A172 (cell line): ENCODE measurements at regions not wholly inside any gene's neighbourhood (a gene's known extent, or its start where the extent isn't known, plus 50 kb on each side); places are given as distances from the start of the nearest gene placed in this dataset.

Experiments
- DNase-seq: peaks from one replicate; pipeline ENCODE4 v3.0.0-alpha.2; 2015; ENCODE audit warnings: low spot score

DNA sequence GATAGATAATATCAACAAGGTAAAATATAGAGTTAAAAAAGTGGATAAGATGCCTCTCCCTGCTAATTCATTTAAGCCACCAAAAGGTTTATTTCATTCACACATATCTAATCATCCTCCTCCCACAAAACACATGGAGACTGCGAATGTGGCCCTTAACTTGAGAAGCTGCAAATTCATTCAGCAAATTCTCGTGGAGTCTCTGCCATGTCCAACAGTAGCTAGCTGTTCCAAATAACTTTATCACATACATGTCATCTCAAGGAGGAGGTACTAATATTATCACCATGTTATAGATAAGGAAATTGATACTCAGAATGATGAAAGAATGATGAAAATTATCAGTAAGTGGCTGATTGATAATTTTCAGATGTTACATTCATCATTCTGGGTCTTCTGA, 950.2 kb downstream of the CDH11 start:
- no peak for DNase-seq

DNA sequence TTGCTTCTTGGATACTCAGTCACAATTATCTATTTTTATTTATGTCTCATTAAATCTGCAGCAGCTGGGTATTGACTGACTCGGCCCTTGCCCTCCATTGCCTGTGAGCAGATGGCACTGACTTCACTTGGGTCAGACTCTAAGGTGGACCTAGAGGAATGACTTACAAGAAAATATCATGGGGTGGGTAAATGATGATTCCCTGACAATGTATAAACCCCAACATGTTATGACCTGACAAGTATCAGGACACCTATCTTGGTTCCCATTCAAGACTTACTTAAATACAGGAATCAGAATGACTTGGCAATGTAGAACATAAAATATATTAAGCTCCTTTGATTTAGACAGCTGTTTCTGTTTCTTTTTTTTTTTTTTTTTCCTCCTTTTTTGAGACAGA, 953.5 kb downstream of the CDH11 start:
- DNase-seq, result no peak

DNA sequence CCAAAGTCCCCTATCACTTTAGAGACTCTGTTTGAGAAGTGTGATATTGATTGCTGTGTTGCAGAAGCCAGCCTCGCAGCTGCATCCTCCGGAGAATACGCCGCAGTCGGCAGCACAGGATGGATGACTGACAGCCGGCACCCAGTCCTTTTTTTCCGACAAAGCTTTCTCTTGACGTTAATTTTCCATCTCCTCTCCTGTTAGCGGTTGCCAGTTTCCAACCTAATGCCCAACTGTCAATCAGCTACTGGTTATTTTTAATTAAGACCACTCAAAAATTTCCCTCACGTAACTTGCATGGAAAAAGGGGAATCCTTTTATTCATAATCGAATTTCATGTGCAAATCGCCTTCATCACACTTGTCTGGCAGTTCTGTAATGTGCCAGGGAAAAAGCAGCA, 953.9 kb downstream of the CDH11 start:
- no peak for DNase-seq

DNA sequence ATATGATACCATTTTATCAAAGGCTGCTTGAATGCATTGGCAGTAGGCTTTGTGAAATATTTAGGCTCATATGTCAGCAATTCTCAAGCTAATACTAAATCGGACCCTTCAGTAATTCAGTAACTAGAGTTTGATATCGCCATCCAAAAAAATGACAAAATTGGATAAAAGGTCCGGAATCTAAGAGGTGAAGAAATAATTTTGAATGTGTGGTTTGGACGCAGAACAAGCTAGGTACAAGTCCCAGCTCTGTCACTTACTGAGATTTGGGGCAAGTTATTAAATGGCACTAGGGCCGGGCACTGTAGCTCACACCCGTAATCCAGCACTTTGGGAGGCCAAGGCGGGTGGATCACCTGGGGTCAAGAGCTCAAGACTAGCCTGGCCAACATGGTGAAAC, 956.5 kb downstream of the CDH11 start:
- no peak for DNase-seq

DNA sequence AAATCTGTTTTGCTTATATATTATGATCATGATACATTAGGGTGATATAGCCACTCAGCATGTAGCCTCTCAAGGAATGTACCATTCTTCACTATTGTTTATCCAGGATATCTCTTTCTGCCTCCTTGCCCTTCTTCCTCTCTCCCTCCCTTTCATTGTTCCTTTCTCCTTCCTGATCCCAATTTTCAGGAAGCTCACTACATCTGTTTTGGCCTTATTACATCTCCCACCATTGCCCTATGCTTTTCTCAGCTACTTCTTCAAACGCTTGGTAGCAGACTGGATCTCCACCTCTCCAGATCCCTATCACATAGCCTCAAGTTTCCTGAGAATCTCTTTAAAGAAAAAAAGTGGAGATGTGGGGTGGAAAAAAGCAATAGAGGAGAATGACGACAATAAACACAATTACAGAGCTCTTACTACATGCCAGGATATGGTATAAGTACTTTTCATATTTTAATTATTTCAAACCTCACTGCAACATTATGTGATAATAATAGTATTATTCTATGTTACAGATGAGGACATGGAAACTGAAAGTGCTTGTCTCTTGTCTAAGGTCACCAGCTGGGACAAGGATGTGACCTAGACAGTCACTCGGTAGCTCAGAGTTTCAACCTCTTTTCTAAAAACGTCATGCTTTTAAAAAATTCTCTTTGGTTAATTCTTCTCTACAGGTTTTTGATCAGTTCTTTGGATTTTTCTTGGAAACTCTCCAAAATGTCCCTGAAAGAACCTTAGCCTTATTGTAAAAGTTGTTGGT, 959.1 kb downstream of the CDH11 start:
- no peak for DNase-seq

DNA sequence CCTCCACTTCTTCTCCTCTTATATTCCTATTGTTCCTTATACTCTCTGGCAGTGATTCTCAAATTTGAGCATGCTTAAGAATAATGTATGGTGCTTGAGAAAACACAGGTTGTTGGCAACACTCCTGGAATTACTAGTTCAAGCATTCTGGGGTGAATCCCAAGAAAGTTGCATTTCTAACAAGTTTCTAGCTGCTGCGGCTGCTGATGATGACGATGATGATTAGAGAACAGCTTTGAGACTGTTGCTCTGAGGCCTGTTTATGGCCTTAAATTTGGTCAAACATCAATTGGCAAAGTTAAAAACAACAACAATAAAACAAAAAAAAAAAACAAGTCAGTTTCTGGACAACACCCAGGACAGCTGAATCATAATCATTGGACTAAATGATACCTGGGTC, 961.9 kb downstream of the CDH11 start:
- DNase-seq, result no peak

DNA sequence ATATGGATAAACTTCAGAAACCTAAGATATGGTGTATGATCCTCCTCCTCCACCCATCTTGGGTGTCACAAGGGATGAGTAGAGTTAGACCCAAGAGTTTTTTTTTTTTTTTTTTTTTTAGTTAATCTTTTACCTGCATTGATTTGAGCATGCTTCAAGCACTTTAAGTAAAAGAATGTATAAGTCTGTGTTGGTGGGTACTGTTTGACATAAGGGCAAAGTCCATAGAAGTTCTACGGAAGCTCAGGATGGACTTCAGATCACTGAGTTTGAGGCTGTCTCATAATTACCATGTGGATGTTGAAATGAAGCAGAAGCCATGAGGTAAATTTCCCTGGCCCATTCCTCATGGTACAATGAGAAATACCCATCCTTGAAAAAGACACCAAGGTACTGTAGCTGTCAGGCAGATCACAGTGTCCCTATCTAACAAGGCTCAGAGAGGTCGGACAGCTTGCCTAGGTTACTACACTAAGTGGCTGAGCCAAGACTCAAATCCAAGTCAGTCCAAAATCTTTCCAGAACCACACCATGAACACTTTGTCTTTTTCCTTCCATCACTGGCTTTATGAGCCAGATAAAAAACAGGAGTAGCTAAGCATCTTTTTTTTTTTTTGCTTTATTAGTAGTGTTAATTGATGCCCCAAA, 962.8 kb downstream of the CDH11 start:
- DNase-seq, result no peak

DNA sequence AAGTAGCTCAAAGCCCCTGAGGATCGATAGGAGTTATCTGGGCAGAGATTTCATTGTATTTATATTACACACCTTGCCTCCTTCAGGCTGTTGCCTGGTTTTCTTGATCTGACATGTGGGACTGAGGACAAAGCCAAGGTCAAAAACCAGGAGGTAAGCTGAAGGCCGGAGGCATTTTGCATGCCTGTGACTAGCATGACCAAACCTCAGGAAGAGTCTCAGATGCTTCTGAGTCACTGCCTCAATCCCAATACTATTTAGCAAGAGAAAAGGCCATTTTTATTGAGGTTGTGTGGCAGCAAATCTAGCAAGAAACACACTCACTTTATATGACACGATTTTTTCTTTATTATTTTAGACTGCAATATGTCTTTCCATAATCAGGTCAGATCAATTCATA, 968.1 kb downstream of the CDH11 start:
- DNase-seq, result no peak

DNA sequence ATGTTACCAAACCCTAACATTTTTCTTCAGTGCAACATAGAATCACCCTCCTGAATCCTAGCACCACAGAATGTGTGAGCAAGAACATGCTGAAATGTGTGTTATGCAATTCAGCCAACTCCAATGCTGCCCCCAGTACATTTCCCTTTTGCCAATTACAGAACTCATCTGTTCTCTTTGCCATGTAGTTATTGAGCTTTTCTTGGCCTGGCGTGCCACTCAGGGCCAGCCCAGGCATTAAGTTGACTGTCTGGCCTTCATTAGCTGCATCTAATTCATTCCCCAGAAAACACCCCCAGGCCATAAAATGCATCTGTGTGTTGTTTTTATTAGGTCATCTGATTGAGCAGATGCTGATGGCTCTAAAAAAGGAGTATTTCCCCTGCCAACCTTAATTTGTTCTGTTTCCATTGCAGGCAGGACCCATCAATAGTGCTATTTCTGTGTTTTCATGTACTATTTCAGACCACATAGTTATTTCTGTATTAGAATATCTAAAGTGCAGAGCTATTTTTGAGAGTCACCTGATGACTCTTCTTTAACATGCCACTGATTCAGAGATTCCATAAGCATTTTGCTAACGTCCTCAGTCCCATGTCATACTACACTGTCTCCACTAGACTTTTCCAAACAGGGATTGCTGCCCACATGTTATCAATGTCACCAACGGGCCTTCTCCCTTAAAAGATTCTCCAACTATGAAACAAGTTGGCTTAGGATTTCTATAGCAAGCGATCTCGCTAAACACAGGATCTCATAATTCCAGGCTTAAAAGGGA, 969.7 kb downstream of the CDH11 start:
- no peak for DNase-seq

DNA sequence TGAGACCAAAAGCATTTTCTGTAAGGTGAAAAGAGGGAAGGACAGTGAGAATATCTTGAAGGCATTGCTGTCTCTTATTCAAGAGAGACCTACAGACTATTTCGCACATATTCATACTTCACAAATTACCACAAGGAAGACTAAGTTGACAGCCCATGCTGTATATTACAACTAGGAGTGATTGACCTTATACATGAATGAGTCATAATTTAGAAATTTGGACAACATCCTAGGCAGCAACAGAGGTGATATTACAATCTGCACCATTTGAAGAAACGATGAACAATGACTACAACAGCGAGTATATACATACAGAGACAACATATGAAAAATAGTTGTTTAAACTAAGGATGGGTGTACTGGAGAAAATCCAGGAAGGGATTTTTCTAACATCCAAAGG, 971.7 kb downstream of the CDH11 start:
- DNase-seq, result no peak

DNA sequence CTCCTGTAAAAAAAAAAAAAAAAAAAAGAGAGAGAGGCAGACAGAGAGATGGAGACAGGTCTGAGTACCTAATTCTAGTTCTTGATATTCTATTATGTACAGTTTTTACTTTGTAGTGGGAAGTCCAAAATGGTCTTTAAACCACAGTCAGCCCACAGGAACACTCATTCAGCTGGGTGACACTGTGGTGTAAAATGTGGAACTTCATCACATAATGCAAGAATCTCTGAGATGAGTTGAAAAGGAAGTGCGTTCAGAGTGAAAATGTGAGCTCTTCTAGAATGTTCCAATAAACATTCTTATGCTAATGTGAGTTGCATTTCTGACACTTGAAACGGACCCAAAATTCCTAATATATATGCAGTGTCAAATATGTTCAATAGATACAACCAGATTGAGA, 972.1 kb downstream of the CDH11 start:
- no peak for DNase-seq

DNA sequence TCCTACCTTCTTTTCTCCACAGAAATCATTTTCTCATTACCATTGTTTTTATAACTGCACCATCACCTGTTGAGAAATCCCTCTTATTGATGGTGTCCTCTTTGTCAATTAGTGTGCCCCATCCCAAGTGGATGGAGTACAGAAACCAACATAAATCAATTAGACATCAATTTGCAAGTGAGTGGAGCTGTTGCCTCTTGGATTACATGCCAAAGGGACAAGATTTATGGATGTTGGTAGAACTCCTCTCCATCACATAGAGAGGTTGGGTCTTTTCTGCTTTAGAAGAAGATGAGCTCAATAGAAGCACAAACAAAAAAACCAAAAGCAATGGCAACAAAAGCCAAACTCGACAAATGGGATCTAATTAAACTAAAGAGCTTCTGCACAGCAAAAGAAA, 973.5 kb downstream of the CDH11 start:
- no peak for DNase-seq

DNA sequence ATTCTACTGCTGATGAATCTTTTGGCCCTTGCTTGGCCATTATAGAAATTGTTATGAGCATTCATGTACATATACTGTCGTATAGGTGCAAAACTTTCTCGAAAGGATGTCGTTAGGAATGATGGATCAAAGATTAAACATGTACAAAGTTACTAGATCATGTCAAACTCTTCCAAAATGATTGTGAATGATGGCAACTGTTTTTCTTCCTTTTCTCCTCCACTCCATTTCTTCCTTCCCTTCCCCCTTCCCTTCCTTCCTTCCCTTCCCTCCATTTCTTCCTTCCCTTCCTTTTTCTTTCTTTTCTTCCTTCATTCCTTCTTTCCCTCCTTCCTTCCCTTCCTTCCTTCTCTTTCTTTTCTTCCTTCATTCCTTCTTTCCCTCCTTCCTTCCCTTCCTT, 973.9 kb downstream of the CDH11 start:
- no peak for DNase-seq

DNA sequence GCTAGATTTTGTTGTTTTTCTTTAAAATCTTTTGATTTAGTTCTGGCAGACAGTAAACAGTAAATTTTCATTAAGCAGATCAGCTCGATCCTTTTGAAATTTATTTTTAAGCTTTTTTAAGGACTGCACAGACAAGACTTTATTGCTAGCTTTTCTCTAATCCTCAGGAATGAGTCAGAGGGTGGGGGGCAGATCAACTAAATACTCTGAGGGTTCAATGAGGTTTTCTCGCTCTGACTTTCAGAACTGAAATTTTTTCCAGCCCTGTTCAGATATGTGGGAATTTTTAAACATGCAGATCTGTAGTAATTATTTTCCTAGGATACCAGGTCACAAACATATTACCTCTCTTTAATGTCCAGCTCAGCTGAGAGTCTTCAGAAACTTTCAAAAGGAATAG, 977.2 kb downstream of the CDH11 start:
- DNase-seq, result no peak

DNA sequence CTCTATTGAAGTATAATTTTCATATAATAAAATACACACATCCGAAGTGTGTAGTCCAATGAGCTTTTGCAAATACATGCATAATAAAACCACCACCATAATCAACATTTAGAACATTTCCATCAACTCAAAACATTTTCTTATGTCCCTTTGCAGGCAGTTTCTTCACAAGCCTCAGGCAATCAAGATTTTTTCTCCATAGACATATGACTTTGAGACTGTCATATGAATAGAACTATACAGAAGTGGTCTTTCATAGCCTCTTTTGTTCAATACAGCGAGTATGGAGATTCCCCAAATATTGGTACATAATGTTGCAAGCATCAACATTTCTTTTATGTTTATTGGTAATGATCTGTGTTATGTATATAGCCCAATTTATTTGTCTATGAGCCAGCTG, 983.2 kb downstream of the CDH11 start:
- DNase-seq, result no peak

DNA sequence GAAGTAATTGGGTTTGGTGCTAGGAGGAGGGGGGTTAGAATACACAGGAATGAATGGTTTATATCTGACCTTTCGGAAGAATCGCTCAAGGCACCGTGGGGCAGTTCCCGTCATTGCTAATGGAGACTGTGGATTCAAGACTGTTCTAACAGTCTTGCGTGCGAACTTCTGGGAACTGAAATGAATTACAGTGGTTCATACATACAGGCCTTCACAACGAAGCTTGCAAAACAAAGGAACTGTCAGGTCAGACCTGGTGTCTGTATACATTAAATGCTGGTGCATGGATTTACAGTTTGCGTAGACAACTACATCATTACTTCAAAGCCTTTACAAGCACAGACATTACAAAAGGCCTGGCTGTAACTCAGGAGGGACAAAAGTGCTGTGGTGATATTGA, 983.9 kb downstream of the CDH11 start:
- DNase-seq, result no peak

DNA sequence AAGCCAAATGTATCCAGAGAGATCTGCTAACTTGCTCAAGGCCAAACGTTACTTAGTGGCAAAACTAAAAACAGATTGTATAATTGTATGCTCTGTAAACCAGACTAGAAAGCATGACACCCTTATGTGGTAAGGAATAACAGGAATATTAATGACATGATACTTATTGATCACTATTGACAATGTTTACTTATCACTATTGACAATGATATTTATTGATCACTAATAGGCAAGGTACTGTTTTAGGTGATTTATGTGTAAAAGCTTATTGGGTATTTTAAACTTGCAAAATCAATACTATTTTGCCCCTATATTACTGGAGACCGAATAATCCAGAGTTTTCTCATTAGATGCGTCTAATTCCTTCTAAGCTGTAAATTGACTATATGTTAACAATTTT, 985.1 kb downstream of the CDH11 start:
- no peak for DNase-seq

DNA sequence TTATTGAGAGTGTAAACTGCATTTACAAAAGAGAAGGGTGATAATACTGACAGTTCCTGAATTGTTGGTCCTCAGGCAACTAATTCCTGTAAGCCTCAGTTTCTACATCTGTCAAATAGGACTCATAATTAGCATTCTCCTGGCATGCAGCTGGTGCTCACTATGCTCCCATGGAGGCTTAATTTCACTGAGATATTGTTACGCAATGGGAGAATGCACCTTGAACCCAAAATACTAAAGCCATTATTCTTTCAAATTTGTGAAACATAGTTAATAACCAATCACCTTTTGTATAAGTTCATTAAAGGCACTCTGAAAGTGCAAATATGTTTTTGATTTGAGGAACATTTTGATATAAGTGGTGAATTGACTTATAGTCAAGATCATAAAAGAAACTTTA, 985.5 kb downstream of the CDH11 start:
- DNase-seq, result no peak

DNA sequence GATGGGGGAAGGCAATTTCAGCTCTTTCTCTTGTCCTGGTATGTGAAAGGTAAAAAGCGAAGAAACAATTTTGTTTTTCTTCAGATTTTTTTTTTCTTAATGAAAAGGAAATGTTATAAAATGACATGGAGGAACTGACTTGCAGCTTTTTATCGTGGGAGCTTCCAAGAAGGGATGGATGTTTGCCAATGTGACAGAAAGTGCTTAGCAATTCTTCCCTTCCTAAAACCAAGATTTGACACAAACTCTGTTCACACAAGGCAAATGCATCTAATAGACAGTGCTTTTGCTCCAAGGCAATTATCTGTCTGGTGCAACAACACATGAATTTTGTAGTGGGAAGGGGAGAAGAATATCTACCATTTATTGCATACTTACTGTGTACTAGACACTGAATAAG, 988.5 kb downstream of the CDH11 start:
- DNase-seq, result no peak

DNA sequence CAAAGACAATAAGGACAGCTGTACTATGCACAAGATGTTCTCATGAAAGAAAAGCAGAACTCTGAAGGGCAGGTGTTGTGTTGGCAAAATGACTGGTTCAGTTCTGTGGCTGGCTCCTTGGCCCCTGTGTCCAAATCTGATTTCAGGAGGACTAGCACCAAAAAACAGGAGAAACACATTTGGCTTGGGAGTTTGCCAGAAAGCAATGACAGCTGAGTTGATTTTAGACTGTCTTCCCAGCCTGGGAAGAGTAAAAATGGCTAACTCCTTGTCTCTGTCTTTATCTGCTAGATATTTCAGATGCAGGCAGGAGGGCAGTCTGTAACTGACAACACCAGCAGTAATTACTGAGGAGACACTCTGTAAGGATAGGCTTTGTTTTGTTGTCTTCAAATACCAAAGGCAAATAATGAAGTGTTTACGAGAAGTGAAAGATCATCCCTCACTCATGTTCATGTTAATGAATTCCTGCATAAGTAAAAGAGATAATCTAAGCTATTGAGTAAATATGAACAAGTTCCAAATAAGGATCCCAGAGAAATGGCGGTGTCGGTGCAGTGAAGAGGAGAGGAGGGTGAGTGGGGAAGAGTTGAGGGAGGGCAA, 989.0 kb downstream of the CDH11 start:
- no peak for DNase-seq

DNA sequence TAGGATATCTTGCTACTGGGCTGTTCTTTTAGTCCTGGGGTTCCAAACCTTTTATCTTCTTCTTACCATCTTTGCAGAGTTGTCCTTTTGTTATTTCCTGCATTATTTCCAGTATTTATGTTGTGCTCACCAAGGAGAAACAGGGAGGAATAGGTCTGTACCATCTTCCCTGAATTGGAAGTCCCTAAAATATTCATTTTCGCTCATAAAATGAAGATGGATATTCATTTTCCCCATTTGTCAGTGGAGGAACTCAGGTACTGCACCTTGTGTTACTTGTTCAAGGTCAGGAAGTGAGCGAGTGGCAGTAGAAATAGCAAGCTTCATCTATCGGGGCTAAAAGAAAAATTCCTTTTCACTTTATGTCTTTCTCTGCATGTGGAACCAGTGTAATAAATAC, 989.7 kb downstream of the CDH11 start:
- DNase-seq, result no peak

DNA sequence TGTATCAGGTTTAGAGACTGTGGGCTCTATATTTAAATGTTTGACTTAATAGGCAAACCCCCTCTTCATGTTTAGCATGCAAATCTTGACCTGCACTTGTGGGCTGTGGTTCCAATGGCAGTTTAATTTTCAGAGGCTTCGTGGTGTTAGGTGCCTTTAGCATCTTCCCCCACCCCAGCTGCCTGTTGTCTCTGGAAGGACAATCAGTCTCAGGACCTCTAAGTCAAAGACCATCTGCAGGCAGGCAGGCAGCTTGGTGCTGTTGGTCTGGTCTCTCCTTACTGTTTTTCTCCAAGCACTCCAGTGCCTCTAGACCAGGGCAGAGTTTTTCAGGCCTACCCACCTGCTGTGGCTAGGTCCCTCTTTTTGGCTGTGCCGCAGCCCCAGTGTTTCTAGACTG, 990.4 kb downstream of the CDH11 start:
- DNase-seq, result no peak

DNA sequence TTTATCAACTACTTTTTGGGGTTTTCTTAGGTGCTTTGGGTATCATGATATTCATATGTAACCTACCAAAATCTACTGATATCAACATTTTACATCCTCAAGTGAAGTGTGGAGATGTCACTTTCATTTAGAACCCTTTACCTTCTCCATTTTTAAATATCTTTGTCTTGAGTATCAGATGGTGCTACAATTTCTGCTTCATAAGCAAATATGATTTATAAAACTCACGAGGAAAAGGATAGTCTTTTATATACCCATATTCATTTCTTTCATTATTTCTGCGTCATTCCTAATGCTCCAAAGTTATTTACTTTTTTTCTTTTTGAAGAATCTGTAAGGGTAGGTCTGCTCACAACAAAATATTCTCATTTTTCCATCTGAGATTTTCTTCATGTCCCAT, 991.7 kb downstream of the CDH11 start:
- DNase-seq, result no peak
